GM20000 (cell line): ENCODE measurements at regions not wholly inside any gene's neighbourhood (a gene's known extent, or its start where the extent isn't known, plus 50 kb on each side); places are given as distances from the start of the nearest gene placed in this dataset.

ENCODE experiments used
- DNase-seq: peaks from one replicate; pipeline ENCODE4 v3.0.0; 2012; ENCODE audit warnings: low spot score
- CTCF ChIP-seq: IDR thresholded peaks from 2 replicates; pipeline ENCODE4 v1.5.1; 2012; ENCODE audit warnings: mild to moderate bottlenecking, control low read depth; ENCODE audit errors: extremely low read depth, missing control alignments

- no peak for DNase-seq
- TF ChIP-seq CTCF: no peak
Measured at GRCh38 chr2:142241016-142241415, 110.2 kb upstream of the LRP1B start.

DNA sequence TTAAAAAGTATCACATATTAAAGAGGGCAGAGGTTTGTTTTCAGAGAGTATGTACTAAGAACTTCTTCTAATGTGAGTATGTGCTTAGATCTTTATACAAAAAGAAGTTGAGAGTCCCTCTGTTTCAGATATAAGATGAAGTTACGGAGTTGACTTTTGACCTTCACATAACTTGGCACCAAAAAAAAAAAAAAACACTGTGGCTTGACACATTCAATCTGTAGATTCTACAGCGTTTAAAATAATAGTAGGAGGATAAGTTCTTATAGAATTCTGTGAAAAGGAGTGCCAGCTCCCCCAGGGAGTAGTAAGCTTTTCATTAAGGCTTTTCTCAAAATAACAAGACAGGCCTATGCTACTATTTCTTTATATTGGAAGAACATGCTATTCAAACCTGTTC lies 105.4 kb upstream of the LRP1B start:
- TF ChIP-seq CTCF: no peak
- no peak for DNase-seq

- DNase-seq: no peak
- no peak for TF ChIP-seq CTCF
Measured at GRCh38 chr2:142234741-142235140, 103.9 kb upstream of the LRP1B start.

DNA sequence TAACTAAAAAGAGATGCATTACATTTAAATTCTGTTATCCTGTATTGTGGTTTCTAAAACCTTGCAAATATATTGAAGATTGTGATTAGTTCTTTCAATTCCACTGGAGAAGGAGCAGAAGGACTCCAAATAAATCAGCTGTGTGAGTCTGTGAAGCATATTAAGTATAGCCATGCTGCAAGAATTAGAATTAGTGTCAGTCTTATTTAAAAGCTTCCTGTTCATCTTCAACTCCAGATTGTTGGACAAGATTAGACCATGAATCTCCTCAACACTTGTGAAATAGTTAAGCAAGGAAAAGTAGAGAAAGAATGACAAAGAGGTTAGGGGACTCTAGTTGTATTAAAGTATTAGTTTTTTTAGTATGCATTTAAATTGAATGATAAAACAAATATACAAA lies 92.5 kb upstream of the LRP1B start:
- DNase-seq: no peak
- no peak for TF ChIP-seq CTCF

DNA sequence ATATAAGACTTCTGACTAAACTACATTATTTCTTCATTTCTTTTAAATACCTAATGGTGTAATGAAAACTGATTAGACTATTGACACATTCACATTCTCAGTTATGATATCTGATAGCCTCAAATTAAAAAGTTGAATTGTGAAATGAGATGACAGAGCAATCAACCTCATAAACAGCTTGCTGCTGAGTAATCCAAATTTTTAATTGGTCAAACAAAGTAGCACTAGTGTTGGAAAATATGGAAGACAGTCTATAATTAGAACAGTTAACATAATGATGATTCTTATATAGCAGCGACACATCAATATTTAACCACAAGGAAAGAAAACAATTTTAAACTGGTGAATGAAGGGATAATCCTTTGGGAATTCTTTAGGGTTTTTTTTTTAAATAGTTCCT lies 91.9 kb upstream of the LRP1B start:
- no peak for DNase-seq
- TF ChIP-seq CTCF: no peak

DNA sequence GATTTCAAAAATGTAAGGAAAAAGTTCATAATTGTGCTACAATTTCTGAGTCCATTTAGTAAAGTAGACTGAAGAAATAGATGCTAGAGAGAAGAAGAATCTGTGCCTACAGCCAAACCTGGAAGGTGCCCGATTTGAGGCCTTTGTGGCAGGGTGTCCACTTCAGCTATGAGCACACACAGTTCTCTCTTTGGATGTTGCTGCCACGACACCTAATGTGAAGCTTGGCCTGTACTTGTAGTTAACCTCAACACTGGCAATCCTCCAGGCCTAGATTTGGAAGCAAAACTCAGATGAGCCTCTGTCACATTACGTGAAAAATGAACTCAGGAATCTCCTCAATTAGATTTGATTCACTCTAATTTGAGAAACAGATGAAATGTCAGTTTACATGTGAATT lies 90.1 kb upstream of the LRP1B start:
- no peak for DNase-seq
- TF ChIP-seq CTCF: no peak

DNA sequence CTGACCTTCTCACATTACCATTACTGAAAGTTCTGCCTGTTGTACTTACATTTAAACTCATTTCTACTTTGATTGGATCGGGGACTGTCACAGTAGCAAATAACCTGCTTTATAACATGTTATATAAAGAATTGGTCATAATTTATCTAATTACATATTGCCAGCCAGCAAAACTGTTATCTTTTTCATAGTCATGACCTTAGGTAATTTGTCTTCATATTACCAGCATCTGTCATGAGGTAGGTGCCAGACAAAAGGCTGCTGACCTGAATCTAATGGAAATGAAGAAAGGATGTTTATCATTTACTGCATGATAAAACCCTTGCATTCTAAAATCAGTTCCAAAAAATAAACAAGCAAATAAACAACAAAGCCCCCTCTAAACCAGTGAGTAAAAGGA lies 89.4 kb upstream of the LRP1B start:
- DNase-seq: no peak

More for the DNA sequence above, 89.4 kb upstream of the LRP1B start:
- no peak for TF ChIP-seq CTCF
